Lower leg skin (tissue), 3 donors: ENCODE measurements at regions not wholly inside any gene's neighbourhood (a gene's known extent, or its start where the extent isn't known, plus 50 kb on each side); places are given as distances from the start of the nearest gene placed in this dataset.

Experiments
- POLR2A ChIP-seq, 2 donors: fragments of 450-650 bp; IDR thresholded peaks; one replicate each; pipeline ENCODE4 v1.6.1; 2016 to 2017; ENCODE audit warnings: antibody characterized with exemption in 2 of 2, mild to moderate bottlenecking in 1 of 2, moderate library complexity in 1 of 2
- TF ChIP-seq, protein P1 (sequence below), 3 donors: fragments of 450-650 bp; IDR thresholded peaks; one replicate each; pipeline ENCODE4 v1.5.1; 2016; ENCODE audit warnings: antibody characterized with exemption in 3 of 3, mild to moderate bottlenecking in 3 of 3, moderate library complexity in 2 of 3

DNA sequence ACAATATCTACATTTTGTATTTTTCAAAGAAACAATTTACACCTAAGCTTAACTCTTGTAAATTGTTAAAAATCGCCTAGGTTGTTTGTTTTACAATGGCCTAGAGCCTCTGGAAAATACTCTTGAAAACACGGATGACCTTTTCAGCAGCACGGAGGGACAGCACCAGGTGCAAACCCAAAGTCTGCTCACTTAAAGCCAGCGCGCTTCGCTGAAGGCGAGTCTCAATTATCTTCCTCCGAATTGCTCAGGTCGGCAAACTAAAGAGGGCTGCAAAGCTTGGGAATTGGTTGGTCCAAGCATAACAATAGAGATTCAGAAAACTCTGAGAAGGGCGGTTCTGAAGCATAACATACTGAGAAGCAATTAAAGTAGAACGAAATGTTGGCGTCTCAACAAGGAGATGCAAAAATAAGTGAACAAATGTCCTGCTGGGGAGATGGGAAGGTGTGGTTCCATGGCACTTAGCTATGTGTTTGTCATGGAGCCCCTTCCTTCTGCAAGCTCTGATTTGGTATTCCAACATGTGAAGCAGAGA, 139.9 kb upstream of the PITRM1 start:
- TF ChIP-seq, protein P1, sequence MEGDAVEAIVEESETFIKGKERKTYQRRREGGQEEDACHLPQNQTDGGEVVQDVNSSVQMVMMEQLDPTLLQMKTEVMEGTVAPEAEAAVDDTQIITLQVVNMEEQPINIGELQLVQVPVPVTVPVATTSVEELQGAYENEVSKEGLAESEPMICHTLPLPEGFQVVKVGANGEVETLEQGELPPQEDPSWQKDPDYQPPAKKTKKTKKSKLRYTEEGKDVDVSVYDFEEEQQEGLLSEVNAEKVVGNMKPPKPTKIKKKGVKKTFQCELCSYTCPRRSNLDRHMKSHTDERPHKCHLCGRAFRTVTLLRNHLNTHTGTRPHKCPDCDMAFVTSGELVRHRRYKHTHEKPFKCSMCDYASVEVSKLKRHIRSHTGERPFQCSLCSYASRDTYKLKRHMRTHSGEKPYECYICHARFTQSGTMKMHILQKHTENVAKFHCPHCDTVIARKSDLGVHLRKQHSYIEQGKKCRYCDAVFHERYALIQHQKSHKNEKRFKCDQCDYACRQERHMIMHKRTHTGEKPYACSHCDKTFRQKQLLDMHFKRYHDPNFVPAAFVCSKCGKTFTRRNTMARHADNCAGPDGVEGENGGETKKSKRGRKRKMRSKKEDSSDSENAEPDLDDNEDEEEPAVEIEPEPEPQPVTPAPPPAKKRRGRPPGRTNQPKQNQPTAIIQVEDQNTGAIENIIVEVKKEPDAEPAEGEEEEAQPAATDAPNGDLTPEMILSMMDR (IDR thresholded peaks at IDR 0.05), result no peak
- TF ChIP-seq POLR2A (IDR thresholded peaks at IDR 0.05), result no peak
